Fibroblast of skin of right biceps (primary cell): ENCODE measurements at regions not wholly inside any gene's neighbourhood (a gene's known extent, or its start where the extent isn't known, plus 50 kb on each side); places are given as distances from the start of the nearest gene placed in this dataset.

Experiments
- DNase-seq: peaks from one replicate; pipeline ENCODE4 v3.0.0-alpha.2; 2013

DNA sequence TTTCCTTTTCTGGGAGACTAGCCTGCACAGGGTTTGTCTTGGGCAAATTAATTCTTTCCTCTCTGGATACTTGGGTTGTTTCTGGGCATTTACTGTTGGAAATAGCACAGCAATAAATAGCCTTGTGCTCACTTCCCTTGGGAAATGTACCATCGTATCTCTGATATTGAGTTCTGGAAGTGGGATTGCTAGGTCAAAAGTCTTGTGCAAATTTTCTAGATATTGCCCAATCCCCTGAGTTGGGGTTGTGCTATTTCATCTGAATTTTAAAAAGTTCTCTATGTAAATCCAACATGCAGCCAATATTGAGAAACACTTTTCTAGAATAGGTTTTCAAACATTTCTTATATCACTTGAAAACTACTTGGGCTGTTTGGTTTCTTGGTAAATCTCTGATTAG is 64.0 kb upstream of the ELOVL5 start:
- no peak for DNase-seq

DNA sequence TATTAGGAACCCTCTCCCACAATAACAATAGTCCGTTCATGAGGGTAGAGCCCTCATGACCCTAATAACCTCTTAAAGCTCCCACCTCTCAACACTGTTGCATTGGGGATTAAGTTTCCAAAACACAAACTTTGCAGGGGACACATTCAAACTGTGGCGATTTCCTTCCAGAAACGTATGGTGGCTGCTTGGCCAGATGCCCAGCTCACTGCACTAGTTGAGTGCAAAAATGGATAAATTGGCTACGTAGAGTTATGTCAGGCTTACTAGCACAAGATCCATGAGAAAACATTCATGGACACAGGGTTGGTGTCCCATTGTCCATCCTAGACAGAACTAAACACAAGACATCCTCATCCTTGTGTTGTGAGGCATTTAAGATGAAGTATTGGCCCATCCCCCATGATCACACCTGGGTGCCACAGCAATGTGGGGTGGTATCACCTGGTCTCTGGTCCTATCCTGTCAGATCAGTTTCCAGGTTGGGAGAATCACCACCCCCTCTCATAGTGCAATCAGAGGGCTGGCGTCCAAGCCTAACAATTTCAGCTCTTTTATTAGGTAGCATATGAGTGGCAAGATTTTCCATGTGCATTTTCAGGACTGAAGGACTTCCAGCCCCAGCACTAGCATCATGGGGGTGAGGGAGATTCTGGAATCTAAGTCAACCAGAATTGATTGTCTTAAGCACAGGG is 63.4 kb upstream of the ELOVL5 start:
- no peak for DNase-seq

DNA sequence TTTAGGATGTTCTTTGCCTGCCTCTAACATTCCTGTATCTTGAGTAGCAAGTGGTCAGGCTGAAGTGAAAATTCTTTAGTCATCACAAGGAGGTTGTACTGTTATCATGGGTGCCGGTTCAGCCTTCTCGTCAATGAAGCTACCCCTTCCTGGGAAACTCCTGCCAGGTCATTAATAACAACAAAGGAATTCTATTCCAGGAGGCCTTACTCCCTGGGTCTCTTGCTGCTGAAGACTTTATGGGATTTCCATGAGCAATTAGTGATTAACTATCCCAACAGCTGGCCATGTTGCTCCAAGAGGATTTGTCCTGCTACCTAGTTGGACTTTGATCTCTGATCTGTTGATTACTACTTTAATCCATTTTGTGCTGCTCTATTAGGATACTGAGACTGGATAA is 62.7 kb upstream of the ELOVL5 start:
- DNase-seq: peak; percentile 24

DNA sequence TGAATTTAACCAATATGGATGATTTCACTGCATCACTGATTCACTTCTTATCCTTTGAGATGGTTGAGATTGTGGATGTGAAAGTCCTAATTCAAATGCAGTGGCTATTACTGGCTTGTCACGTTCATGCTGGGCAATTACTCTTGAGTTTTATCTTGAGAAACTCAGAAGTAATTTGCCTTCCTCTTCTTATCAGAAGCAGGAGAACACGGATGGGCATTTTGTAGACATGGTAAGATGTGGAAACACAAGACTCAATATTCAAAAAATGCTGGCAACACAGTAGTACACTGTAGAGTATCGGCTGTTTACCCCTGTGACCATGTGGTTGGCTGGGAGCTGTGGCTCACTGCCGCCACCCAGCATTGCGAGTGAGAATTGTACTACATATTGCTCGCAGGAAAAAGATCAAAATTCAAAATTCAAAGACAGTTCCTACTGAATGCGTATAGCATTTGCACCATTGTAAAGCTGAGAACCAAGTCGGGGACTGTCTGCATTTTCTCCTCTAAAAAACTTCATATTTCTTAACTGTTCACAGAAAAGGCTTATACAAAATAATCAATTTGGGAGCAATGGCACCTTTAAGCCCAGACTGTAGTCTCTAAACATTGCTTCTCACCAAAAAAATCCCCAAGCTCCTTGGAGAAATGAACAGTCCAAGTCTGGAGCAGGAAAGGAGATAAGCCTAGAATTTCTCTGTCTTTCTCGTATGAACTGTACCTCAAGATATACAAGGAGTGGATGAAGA is 61.9 kb upstream of the ELOVL5 start:
- peak; percentile 31 for DNase-seq

DNA sequence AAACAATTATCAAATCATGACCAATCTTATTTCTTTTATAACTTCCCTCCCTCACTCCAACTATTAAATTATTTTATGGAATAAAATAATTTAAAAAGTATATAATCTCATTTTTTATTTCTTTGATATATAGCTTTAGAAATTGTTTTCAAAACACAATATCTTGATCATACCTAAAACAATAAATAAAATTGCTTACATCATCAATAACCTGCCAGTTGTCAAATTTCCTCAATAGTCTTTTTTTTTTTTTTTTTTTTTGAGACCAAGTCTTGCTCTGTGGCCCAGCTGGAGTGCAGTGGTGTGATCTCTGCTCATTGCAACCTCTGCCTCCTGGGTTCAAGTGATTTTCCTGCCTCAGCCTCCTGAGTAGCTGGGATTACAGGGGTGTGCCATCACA is 60.1 kb upstream of the ELOVL5 start:
- no peak for DNase-seq

DNA sequence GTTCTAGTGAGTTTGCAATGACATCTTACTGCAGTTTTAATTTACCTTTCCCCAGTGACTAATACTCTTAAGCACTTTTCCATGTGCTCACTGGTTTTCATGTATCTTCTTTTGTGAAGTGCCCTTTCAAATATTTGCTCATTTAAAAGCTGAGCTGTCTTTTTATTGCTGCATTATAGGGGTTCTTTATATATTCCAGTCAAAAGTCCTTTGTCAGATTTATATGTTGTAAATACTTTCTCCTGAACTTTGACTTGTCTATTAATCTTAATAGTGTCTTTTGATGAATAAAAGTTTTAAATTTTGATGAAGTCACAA is 50.2 kb upstream of the ELOVL5 start:
- DNase-seq: no peak

DNA sequence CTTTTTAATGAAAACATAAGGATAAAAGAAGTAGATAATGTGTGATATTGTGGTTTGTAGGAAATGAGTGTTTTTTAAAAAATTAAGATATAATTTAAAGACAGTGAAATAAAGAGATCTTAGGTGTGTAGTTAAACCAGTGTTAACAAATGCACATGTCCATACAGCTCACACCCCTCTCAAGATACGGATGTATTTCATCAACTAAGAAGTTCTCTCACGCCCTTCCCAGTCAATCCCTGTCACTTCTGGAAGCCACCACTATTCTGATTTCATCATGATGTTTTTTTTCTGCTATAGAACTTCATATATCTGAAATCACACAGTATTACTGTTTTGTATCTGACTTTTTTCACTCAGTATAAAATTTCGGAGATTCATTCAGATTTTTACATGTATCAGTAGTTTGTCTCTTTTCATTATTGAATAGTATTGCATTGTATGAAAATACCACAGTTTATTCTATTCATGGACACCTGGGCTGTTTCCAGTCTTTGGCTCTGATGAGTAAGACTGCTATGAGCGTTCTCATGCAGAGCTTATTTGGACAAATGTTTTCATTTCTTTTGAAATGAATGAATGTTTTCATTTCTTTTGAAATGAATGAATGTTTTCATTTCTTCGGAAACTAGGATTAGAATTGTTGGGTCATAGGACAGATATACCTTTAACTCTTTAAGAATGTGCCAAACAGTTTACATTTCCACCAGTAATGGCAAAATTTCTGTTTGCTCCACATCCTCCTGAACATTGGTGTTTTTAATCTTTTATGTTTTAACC is 49.7 kb upstream of the ELOVL5 start:
- DNase-seq: no peak
